Neural cell (in vitro differentiated cells): ENCODE measurements at regions not wholly inside any gene's neighbourhood (a gene's known extent, or its start where the extent isn't known, plus 50 kb on each side); places are given as distances from the start of the nearest gene placed in this dataset.

Experiments used
- CTCF ChIP-seq: fragments of 450-650 bp; IDR thresholded peaks from 2 replicates; pipeline ENCODE4 v1.5.1; 2014; ENCODE audit warnings: antibody characterized with exemption, mild to moderate bottlenecking, moderate library complexity; ENCODE audit not compliant: poor library complexity, severe bottlenecking
- EP300 ChIP-seq: fragments of 450-650 bp; conservative IDR thresholded peaks from 2 replicates; pipeline ENCODE4 v1.6.1; 2014; ENCODE audit warnings: antibody characterized with exemption, mild to moderate bottlenecking, moderate library complexity; ENCODE audit not compliant: poor library complexity, severe bottlenecking
- EZH2 ChIP-seq: fragments of 200-600, 300-800 bp; shearing (Covaris generic), sonication (generic); IDR thresholded peaks from 2 replicates; pipeline ENCODE4 v1.6.1; 2014; ENCODE audit warnings: antibody characterized with exemption, low read length, borderline replicate concordance, mild to moderate bottlenecking; ENCODE audit not compliant: insufficient read depth, poor library complexity, severe bottlenecking
- MXI1 ChIP-seq: fragments of 450-650 bp; conservative IDR thresholded peaks from 2 replicates; pipeline ENCODE4 v1.6.1; 2014; ENCODE audit warnings: antibody characterized with exemption, mild to moderate bottlenecking; ENCODE audit not compliant: poor library complexity, severe bottlenecking
- POLR2AphosphoS5 ChIP-seq: IDR thresholded peaks from 2 replicates; pipeline ENCODE4 v1.6.1; 2012
- RAD21 ChIP-seq: fragments of 450-650 bp; conservative IDR thresholded peaks from 2 replicates; pipeline ENCODE4 v1.6.1; 2014; ENCODE audit warnings: antibody characterized with exemption, mild to moderate bottlenecking, moderate library complexity
- REST ChIP-seq: IDR thresholded peaks from 2 replicates; pipeline ENCODE4 v1.6.1; 2012; ENCODE audit warnings: borderline replicate concordance
- SMC3 ChIP-seq: fragments of 450-650 bp; conservative IDR thresholded peaks from 2 replicates; pipeline ENCODE4 v1.6.1; 2014; ENCODE audit warnings: antibody characterized with exemption, mild to moderate bottlenecking, moderate library complexity; ENCODE audit not compliant: poor library complexity
- TAF1 ChIP-seq: IDR thresholded peaks from 2 replicates; pipeline ENCODE4 v1.6.1; 2012; ENCODE audit warnings: low read depth

GRCh38 chr20:12395760-12396159, 478.1 kb downstream of the BTBD3 start:
- TF ChIP-seq CTCF (no peak), EZH2 (no peak), REST (no peak), EP300 (no peak), TAF1 (no peak), RAD21 (no peak), POLR2AphosphoS5 (no peak), MXI1 (no peak), SMC3 (no peak)
